Epithelial cell of esophagus (primary cell): ENCODE measurements at regions not wholly inside any gene's neighbourhood (a gene's known extent, or its start where the extent isn't known, plus 50 kb on each side); places are given as distances from the start of the nearest gene placed in this dataset.

Experiments used
- DNase-seq: peaks from one replicate; pipeline ENCODE4 v3.0.0; 2010; ENCODE audit warnings: low read depth
- H3K4me3 ChIP-seq: 2 replicates; pipeline ENCODE4 v1.5.1; 2011; ENCODE audit warnings: mild to moderate bottlenecking, low read length, control low read depth
- CTCF ChIP-seq: IDR thresholded peaks from 2 replicates; pipeline ENCODE4 v1.5.1; 2011; ENCODE audit warnings: low read depth, mild to moderate bottlenecking, low read length, control low read depth, inconsistent platforms; ENCODE audit not compliant: insufficient read depth; ENCODE audit errors: missing control alignments

GRCh38 chr7:130844811-130845580 is 111.0 kb upstream of the KLF14 start:
- peak; percentile 89 for DNase-seq
- TF ChIP-seq CTCF = no peak
- H3K4me3 ChIP-seq = peak overlapping the region; percentile 25

- peak; percentile 94 for DNase-seq
- H3K4me3 ChIP-seq = peak overlapping the region; percentile 25
- TF ChIP-seq CTCF = no peak
Measured at GRCh38 chr7:130845581-130846085, 111.6 kb upstream of the KLF14 start.

GRCh38 chr7:130849604-130850003 is 115.6 kb upstream of the KLF14 start:
- TF ChIP-seq CTCF = no peak
- DNase-seq = no peak

GRCh38 chr7:130850956-130851355 is 116.9 kb upstream of the KLF14 start:
- H3K4me3 ChIP-seq = no peak overlapping the region
- TF ChIP-seq CTCF = no peak
- no peak for DNase-seq

More at GRCh38 chr7:130849604-130850003, 115.6 kb upstream of the KLF14 start:
- H3K4me3 ChIP-seq = no peak overlapping the region

GRCh38 chr7:130852867-130853266 is 118.9 kb upstream of the KLF14 start:
- no peak for TF ChIP-seq CTCF
- no peak for DNase-seq
- H3K4me3 ChIP-seq = no peak overlapping the region

GRCh38 chr7:130853503-130854279 is 119.7 kb upstream of the KLF14 start:
- peak; percentile 95 for DNase-seq
- no peak overlapping the region for H3K4me3 ChIP-seq
- TF ChIP-seq CTCF = no peak
